ENCODE measurements at regions not wholly inside any gene's neighbourhood (a gene's known extent, or its start where the extent isn't known, plus 50 kb on each side); places are given as distances from the start of the nearest gene placed in this dataset.

DNA sequence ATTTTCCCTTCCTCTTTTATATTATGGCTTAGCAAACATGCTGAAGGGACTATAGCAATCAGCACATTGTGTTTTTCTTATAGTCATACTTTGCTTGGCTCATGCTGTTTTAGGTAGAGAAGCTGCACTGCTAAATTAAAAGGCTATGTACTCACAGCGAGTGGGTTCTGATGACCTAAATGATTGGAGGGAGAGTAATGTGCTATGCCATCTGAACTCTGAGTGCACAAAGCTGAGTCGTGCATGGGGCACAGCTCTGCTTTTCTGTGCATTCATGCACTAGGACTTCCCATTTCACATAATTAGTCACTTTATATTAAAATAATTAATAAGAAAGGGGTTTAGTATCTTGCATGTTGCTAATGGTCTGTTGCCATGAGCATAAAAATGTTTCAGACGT lies 132.7 kb upstream of the ADGRL3 start:
- Histone ChIP-seq H3K4me1 (no peaks in the 10 kb centered on the region), H3K36me3 (no peaks in the 10 kb centered on the region), H3K9me3 (no peaks in the 10 kb centered on the region), H3K27me3 (no peaks in the 10 kb centered on the region), H3K27ac (no peak overlapping the region), H3K4me3 (no peak overlapping the region)
- no peak for DNase-seq (ENCODE audit: low spot score)
- TF ChIP-seq, protein P1, sequence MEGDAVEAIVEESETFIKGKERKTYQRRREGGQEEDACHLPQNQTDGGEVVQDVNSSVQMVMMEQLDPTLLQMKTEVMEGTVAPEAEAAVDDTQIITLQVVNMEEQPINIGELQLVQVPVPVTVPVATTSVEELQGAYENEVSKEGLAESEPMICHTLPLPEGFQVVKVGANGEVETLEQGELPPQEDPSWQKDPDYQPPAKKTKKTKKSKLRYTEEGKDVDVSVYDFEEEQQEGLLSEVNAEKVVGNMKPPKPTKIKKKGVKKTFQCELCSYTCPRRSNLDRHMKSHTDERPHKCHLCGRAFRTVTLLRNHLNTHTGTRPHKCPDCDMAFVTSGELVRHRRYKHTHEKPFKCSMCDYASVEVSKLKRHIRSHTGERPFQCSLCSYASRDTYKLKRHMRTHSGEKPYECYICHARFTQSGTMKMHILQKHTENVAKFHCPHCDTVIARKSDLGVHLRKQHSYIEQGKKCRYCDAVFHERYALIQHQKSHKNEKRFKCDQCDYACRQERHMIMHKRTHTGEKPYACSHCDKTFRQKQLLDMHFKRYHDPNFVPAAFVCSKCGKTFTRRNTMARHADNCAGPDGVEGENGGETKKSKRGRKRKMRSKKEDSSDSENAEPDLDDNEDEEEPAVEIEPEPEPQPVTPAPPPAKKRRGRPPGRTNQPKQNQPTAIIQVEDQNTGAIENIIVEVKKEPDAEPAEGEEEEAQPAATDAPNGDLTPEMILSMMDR (IDR thresholded peaks at IDR 0.05) = no peak

DNA sequence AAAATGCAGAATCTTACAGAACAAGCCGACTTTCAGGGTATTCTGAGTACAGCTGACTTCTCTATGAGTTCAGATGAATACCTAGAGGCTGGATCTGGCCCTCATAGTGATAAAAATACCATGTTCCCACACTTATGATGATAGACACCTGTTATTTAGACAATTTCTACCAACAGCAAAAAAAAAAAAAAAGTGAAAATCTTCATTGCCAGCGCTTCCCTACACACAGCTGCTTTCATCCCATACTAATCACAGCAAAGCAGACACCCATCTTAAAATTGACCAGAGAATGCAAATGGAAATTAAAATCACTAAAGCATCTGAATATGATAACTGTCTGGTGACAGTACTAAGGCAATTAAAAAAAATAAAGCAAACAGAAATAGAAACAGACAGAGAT lies 132.1 kb upstream of the ADGRL3 start:
- TF ChIP-seq, protein P1 (IDR thresholded peaks at IDR 0.05) = no peak
- Histone ChIP-seq H3K27me3 (no peaks in the 10 kb centered on the region), H3K4me1 (no peaks in the 10 kb centered on the region), H3K4me3 (no peak overlapping the region), H3K36me3 (no peaks in the 10 kb centered on the region), H3K9me3 (no peaks in the 10 kb centered on the region), H3K27ac (no peak overlapping the region)
- no peak for DNase-seq (ENCODE audit: low spot score)

DNA sequence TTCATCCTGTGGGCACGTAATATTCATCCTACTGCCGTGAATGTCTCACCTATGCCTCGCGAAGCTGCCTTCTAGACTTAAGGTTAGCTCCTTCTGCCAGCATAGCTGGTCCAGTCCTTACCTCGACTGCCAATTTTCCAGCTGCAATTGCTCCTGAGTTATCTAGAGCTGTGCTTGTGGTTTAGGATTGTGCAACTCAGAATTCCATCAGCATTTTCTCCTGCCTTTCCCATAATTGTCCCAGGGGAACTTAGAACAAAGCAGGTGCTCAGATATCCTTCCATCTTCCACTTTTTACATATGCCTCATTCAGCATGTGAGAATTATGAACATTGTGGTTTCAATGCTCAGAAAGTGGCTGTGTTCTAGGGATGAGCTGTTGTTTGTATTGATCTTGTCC lies 131.4 kb upstream of the ADGRL3 start:
- Histone ChIP-seq H3K4me1 (no peaks in the 10 kb centered on the region), H3K27me3 (no peaks in the 10 kb centered on the region), H3K36me3 (no peaks in the 10 kb centered on the region), H3K9me3 (no peaks in the 10 kb centered on the region), H3K27ac (no peak overlapping the region), H3K4me3 (no peak overlapping the region)
- DNase-seq (ENCODE audit: low spot score) = no peak
- TF ChIP-seq, protein P1 (IDR thresholded peaks at IDR 0.05) = no peak

DNA sequence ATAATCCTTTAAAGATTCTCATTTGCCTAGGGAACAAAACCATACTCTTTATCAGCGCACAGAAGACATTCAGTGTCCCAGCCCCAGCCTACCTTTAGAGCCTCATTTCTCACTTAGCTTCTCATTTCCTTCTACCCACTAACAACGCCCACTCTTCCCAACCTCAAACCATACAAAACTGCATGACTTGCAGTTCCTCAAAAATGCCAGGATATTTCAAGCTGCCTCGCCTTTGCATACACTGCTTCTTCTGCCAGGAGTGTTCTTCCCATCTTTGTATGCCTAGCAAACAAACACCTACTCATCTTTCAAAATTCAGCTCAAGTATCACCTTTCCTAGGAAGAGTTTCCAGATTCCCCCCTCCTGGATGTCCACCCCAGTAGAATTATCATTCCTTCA lies 129.9 kb upstream of the ADGRL3 start:
- H3K9me3 ChIP-seq = no peaks in the 10 kb centered on the region
- H3K4me3 ChIP-seq = no peak overlapping the region
- no peaks in the 10 kb centered on the region for H3K36me3 ChIP-seq
- H3K4me1 ChIP-seq = no peaks in the 10 kb centered on the region
- no peaks in the 10 kb centered on the region for H3K27me3 ChIP-seq
- TF ChIP-seq, protein P1 (IDR thresholded peaks at IDR 0.05) = no peak
- H3K27ac ChIP-seq = no peak overlapping the region
- no peak for DNase-seq (ENCODE audit: low spot score)

DNA sequence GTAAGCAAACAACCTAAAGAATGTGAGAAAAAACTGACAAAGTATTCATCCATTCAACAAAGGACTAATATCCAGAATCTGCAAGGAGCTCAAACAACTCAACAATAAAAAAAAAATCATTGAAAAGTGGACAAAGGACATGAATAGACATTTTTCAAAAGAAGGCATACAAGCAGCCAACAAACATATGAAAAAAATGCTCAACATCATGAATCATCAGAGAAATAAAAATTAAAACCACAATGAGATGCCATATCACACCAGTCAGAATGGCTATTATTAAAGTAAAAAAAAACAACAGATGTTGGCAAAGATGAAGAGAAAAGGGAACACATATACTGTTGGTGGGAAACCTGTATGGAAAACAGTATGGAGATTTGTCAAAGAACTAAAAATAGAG lies 120.7 kb upstream of the ADGRL3 start:
- no peak overlapping the region for H3K27ac ChIP-seq
- no peaks in the 10 kb centered on the region for H3K9me3 ChIP-seq
- no peaks in the 10 kb centered on the region for H3K27me3 ChIP-seq
- H3K4me1 ChIP-seq = no peaks in the 10 kb centered on the region
- H3K4me3 ChIP-seq = no peak overlapping the region
- TF ChIP-seq, protein P1 (IDR thresholded peaks at IDR 0.05) = no peak
- no peaks in the 10 kb centered on the region for H3K36me3 ChIP-seq
- DNase-seq (ENCODE audit: low spot score) = no peak

DNA sequence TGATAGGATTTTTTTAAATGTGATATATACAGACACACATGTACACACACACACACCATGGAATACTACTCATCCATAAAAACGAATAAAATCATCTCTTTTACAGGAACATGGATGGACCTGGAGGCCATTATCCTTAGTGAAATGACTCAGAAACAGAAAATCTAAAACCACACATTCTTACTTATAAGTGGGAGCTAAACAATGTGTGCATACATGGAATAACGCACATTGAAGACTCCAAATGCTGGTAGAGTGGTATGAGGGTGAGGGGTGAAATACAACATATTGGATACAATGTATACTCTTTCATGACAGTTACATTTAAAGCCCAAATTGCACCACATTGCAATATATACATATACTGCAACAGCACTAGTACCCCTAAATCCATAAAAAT lies 120.2 kb upstream of the ADGRL3 start:
- no peaks in the 10 kb centered on the region for H3K36me3 ChIP-seq
- H3K27me3 ChIP-seq = no peaks in the 10 kb centered on the region

More for the DNA sequence above, 120.2 kb upstream of the ADGRL3 start:
- no peak for DNase-seq (ENCODE audit: low spot score)
- no peaks in the 10 kb centered on the region for H3K4me1 ChIP-seq
- H3K9me3 ChIP-seq = no peaks in the 10 kb centered on the region
- no peak overlapping the region for H3K27ac ChIP-seq
- no peak overlapping the region for H3K4me3 ChIP-seq
- TF ChIP-seq, protein P1 (IDR thresholded peaks at IDR 0.05) = no peak

Measured in right atrium auricular region (tissue), 2 donors.